HEK293T (cell line): ENCODE measurements at regions not wholly inside any gene's neighbourhood (a gene's known extent, or its start where the extent isn't known, plus 50 kb on each side); places are given as distances from the start of the nearest gene placed in this dataset.

Experiments used
- CTBP1 ChIP-seq: fragments of 450-650 bp; IDR thresholded peaks from 2 replicates; pipeline ENCODE4 v1.6.1; 2016; ENCODE audit warnings: borderline replicate concordance
- ELF4 ChIP-seq: fragments of 450-650 bp; IDR thresholded peaks from 2 replicates; pipeline ENCODE4 v1.6.1; 2017; ENCODE audit warnings: antibody characterized with exemption
- FOXM1 ChIP-seq: fragments of 450-650 bp; IDR thresholded peaks from 2 replicates; pipeline ENCODE4 v1.6.1; 2017; ENCODE audit warnings: mild to moderate bottlenecking, borderline replicate concordance
- SP1 ChIP-seq: fragments of 450-650 bp; IDR thresholded peaks from 2 replicates; pipeline ENCODE4 v1.6.1; 2017

DNA sequence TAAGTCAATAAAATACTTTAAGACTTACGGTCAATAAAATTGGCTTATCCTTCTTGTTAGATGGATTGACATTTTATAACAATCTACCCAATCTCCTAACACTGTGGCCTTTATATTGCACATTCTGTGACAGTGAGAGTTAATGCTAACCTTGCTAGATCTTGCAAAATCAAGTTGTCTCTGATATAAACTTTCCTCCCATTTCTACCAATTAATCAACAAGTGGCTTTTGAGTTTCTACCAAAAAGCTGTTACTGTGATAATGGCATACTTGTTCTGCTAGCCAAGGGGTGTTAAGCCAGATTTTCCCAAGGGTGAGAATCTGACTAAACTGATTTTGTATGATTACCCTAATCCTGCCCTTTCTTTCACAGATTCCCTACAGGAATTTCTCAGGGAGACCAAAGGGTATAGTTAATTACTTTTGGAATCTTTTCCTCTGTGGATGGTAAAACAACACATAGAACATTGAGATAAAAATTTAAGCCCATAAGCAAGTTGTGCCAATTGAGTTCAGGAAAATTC is 174.1 kb upstream of the SUCLG2 start:
- TF ChIP-seq SP1 (no peak), ELF4 (no peak), CTBP1 (no peak), FOXM1 (no peak)
